ENCODE measurements at regions not wholly inside any gene's neighbourhood (a gene's known extent, or its start where the extent isn't known, plus 50 kb on each side); places are given as distances from the start of the nearest gene placed in this dataset.
"Not testable (repeated sequence)": the region's sequence is repeated elsewhere in the genome, so short reads cannot be mapped to it uniquely, and the experiment has no call there.

DNA sequence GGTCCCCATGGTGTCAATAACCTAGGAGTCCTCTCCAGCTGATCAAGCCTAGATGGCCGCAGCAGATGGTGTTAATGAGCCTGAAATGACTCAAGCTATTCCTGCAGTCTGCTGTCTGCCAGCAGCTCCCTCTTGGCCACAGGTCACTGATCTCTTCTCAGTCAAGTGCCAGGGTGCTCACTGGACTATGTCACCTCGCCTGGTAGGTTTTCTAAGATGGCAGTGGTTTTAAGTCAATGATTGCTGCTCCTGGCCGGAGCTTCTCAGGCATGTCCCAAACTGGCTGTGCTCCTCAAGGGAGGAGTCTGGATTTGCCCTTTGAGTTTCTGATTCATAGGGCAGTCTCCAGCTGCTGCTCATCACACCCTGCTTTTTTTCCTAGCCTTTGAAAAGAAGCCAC lies 58.6 kb upstream of the SHISA6 start:
- DNase-seq (ENCODE audit: low read depth in 2 of 2): no peak

DNA sequence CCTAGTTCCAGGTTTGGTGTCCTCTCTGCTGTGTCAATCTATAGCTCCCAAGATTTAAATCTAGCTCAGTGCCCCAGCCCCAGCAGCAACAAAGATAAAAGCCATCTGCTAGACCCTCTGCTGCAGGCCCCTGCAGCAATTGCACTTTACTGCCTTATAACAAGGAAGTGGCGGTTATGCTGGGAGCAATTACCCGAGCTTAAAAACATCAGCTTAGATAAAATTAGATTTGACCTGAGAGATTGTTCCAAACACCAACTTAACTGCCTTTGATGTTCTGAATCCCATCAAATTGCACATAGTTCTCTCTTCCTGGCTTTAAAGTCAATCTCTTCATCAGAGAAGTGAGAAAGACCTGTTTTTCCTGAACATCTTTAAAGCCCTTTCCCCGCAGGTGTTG lies 62.4 kb upstream of the SHISA6 start:
- no peak for DNase-seq (ENCODE audit: low read depth in 2 of 2)

DNA sequence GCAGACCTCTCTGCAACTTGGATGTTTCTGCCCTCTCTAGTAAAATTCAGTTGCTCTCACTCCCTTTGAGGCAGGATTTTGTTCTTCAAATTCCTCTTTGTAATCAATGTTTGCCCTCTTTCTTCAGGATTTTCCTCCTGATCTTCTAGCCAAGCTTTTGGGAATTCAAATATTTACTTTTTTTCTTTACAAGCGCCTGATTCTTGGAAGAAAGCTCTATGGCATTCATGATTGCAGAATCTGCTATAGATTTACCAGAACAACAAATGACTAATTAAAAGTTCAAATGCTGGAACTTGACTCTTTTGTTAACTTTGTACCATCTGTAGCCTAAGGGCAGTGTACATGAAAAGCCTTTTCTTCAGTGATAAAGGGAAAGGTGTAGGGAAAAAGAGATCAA lies 63.7 kb upstream of the SHISA6 start:
- no peak for DNase-seq (ENCODE audit: low read depth in 2 of 2)

DNA sequence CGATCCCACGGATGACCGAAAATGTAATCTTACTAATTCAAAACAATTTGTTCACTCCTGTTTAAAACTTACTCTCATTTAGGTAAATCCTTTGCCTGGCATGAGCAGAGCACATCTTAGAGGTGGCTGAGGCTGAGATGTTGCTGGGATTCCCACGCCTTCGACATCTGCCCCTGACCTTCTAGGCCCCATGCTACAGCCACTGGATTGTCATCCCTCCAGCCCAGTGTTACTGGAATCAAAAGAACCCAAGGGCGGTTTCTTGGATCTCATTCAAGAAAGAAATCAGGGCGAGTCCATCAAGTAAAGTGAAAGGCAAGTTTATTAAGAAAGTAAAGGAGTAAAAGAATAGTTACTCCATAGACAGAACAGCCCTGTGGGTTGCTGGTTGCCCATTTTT lies 64.5 kb upstream of the SHISA6 start:
- no peak for DNase-seq (ENCODE audit: low read depth in 2 of 2)

DNA sequence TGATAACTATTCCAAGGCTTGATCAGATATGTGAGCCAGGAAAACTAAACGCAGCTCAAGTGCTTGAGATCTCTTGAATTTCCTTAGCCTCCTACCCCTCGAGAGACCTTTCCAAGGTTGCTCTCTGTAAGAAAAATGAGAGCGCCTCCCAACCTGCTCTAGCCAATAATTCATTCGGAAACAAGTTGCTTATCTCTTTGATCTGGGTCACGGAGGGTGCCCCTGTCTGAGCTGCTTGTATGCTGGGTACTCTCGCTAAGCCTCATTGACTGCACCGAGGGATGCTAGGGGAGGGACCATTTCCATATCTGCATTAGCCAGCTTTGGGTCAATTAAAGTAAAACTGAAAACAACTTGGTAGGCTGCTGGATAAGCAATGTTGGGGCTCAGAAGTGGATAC lies 70.1 kb upstream of the SHISA6 start:
- DNase-seq (ENCODE audit: low read depth in 2 of 2): no peak

DNA sequence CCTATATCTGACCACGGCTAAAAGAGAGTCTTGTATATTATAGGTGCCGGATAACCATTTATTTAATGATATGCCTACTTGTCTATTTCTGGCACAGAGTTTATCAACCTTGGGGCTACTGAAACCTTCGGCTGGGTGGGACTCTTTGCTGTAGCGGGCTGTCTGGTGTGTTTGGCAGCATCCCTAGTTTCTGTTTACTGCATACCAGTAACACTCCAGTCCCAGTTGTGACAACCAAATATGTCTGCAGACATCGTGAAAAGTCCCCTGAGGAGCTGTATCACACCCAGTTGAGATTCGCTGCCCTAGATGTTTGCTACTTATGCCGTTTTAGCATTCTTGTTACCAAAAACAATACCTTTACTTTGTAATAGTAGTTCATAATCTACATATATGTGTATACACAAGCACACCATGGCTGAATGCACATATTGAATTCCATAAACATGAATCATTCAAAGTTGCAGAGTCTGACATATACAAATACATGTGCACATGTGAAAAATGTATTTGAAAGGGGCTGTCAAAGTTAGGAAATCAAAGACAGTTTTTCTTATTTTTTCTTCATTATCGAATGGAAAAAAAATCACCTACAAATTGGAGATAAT lies 89.1 kb upstream of the SHISA6 start:
- no peak for DNase-seq (ENCODE audit: low read depth in 2 of 2)

DNA sequence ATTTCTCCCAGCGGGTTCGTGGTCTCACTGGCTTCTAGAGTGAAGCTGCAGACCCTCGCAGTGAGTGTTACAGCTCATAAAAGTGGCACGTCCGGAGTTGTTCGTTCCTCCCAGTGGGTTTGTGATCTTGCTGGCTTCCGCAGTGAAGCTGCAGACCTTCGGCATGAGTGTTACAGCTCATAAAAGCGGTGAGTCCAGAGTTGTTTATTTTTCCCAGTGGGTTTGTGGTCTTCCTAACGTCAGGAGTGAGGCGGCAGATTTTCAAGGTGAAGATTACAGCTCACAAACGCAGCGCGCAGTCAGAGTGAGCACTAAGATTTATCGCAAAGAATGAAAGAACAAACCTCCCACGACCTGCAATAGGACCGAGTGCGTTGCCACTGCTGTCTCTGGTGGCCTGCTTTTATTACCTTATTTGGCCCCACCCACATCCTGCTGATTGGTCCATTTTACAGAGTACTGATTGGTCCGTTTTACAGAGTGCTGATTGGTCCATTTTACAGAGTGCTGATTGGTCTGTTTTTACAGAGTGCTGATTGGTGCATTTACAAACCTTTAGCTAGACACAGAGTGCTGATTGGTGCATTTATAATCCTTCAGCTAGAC lies 90.0 kb upstream of the SHISA6 start:
- DNase-seq (ENCODE audit: low read depth in 2 of 2): not testable (repeated sequence)

DNA sequence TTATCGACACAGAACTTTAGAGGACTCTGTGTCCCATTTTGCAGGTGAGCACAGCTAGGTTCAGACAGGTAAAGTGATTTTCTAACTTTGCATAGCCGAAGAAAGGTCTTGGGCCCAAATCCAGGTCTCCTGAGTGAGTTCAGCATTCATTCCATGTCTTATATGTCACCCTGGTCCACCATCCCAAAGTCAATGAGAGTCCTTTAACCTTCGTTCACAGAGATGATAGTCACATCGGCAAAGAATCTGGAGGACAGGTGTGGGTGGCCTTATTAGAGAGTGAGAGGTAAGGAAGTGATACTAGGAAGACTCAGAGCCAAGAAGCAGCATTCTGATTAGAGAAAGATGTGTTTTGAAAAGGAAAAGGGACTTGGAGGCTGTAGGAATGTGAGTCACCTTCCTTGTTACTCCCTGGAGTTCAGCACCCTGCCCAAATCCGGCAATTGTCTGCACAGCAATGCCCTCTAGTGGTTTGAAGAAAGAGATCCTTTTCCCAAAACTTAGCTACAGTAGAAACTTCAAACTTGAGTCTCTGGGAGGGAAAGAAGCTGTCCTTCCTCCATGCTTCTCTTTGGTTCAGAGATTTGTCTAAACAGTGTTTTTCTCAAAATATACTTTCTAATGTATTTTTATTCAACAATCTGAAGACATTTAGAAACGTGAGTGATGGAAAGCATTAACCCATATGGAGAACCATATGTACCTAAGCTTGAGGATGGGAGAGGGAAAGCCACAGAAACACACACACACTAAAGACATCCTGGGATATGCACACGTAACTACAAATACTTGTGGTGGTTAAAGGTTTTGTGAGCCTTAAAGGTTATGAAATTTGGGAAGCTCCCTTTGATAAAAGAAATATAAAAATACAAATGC lies 96.4 kb upstream of the SHISA6 start:
- peak in 1 of 2 donors; percentile 1 for DNase-seq (ENCODE audit: low read depth in 2 of 2)

DNA sequence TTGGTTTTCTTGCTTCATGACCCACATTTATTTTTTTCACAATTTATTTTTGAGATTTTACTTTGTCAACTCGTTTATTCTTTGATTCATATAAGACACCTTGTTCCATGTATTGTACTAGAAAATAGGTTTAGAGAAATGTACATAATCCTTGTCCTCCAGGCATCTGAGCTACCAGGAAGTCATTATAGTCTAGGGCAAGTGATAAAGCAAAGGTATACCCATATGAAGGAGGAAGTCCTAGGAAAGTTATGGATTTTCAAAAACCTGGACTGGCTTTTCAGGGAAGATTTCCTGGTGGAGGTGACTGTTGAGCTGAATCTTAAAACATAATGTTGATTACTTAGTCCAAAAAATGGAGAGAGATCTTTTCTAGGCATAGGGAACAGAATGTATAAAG lies 98.8 kb upstream of the SHISA6 start:
- DNase-seq (ENCODE audit: low read depth in 2 of 2): no peak

DNA sequence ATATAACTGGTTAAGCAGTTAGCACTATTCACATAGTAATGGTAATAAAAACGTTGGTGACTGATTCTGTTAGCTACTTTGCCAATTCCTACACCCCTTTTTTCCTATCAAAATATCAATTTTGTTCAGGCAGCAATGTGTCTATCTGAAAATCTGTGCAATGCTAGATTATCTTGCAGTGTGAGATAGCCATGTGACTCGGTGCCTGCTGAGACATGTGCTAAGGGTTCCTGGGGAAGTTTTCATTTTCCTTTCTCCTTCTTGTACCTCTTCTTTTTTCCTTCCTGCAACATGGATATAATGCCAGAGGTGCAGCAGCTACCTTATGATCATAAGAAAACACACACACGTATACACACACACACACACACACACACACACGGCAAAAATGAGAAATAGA lies 100.5 kb upstream of the SHISA6 start:
- no peak for DNase-seq (ENCODE audit: low read depth in 2 of 2)

DNA sequence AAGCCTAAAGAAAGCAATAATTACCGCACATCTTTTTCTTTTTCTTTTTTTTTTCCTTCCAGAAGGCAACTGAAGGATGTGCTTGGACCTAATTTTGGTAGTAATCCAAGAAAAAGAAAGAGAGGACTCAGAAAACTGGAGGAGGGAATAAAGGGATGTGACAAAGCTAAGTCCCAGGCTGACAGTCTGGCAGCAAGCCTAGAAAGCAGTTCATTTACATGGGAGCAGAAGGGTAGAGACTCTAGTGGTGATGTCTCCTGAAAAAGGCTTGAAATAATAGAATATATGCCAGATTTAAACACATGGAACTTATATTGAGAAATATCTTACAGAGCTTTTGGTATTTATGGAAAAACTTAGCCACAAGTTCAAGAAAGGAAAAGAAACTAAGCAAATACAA lies 101.0 kb upstream of the SHISA6 start:
- no peak for DNase-seq (ENCODE audit: low read depth in 2 of 2)

DNA sequence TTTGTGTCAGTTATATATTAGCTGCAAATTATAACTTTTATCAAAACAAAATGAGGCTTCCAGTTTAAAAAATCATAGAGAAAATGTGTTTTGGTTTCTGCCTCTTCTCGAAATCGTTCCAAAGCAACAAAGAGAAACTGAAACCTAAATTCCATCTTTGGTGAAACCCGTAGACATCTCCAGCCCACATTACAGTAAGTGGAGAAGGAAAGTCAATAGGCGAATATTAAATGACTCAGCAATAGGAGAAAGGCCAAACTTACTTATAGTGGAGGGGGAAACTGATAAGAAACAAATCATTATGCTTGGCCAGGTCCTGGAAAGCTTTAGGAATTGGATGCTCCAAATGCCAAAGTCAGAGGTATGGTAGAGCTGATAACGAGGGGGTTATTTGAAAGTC lies 103.0 kb upstream of the SHISA6 start:
- DNase-seq (ENCODE audit: low read depth in 2 of 2): no peak

DNA sequence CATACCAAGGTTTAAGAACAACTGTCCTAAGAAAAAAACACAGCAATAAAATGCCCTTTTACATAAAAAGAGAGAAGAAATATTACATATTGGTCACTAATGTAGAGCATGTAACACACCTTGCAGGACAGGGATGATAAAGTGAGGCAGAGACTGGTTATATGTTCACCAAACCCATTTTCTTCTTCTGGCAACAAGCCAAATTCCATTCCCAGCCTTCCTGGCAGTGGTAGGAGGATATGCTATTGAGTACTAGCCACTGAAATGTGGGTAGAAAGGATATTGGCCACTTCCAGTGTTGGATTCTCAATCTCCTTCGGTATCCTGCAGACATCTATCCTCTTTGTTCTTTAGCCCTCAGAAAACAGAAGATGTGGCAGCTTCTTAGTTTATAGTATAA lies 105.2 kb upstream of the SHISA6 start:
- no peak for DNase-seq (ENCODE audit: low read depth in 2 of 2)

DNA sequence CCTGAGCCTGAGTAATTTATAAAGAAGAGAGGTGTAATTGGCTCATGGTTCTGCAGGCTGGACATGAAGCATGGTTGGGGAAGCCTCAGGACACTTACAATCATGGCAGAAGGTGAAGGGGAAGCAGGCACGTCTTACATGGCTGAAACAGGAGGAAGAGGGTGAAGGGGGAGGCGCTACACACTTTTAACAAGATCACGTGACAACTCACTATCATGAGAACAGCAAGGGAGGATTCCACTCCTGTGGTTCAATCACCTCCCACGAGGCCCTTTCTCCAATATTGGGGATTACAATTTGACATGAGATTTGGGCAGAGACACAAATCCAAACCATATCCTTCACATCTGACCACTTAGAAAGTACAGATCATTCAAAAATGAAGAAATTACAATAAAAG lies 110.6 kb upstream of the SHISA6 start:
- no peak for DNase-seq (ENCODE audit: low read depth in 2 of 2)

DNA sequence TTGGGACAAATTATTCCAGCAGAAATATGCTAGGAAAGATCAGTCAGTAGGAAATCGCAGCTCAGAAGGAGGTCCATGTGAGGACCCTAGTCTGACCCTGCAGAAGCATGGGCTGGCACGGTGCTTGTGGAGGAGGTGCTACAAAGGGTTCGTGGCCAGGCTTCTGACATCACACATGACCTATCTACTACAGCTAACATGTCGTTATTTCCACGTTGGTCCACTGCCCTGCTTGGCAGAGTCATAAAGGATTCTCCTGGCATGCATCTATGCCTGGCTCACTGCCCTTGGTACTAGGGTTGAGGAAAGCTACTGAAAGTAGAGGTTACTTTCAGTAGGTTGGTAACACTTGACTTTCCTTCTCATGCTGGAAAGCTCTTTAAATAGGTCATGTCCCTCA lies 118.1 kb upstream of the SHISA6 start:
- DNase-seq (ENCODE audit: low read depth in 2 of 2): no peak

DNA sequence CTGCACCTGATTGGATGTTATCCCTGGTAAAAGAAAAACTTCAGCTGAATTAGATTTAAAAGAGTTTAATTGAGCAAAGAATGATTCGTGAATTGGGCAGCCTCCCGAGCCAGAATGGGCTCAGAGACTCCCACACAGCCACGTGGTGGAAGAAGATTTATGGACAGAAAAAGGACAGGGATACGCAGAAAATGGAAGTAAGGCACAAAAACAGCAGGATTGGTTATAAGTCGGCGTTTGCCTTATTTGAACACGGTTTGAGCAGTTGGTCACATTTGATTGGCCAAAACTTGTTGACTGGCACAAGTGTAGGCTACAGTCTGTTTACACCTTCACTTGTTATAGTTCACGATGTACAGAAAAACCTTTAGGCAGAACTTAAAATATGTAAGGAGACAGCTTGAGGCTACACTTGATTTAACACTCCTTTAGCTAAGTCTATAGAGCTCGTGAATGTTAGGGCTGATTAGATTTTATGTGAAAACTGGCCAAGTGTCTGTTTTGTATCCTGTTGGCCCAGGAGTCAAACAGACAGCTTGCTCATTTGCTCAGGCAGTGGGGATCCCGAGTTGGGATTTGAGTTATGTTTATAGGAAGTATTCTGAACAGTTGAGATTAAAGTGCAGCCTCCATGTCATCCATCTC lies 119.5 kb upstream of the SHISA6 start:
- no peak for DNase-seq (ENCODE audit: low read depth in 2 of 2)

DNA sequence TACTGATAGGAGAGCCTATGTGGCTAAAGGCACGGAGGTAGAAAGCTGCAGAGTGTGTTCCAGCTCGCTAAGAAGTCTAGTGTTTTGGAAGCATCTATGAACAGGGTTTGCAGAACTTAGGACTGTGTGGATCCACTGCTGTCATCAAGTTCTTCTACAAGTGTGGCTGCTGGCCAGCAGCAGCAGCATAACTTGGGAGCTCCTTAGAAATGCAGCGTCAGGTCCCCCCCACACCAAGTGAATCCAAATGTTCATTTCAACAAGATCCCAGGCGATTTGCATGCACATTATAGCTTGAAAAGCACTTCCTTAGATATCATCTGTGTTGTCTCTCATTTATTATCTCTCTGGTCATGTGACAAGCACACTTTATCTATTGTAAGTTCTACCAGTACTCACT lies 131.9 kb upstream of the SHISA6 start:
- DNase-seq (ENCODE audit: low read depth in 2 of 2): no peak

DNA sequence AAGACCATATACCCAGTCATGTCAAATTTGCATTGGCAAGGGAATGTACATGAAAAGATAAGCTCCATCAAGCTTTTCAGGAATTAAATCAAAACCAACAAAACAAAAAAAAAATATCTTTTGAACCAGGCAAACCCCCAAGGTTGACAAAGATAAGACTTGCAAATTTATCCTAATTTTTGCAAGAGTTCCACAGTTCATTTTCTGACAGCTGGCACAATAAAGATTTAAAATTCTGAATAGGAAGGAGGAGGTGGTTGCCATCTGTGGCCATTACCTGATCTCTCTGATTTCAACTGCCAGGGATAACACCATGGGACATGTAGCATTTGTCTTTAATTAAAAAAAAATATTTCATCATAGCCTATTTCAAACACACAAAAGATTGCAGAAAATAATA lies 135.9 kb upstream of the SHISA6 start:
- no peak for DNase-seq (ENCODE audit: low read depth in 2 of 2)

DNA sequence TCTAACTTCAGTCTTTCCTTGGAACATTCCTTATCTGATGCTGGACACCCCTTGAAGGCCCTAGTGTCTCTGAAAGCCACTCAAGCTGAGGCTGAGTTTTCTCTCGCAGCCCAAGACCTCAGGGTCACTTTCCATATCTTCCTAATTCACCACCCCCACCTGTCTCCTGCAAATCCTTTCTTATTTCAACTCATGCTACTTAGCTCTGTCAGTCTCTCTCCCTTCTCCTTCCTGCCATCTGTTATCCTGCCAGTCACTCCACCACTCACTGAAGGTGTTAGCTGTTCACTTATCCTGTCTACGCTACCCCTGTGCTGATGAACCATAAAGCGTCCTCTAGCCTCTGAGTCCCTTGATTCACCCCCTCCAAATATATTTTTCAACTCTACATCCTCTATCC lies 143.9 kb upstream of the SHISA6 start:
- no peak for DNase-seq (ENCODE audit: low read depth in 2 of 2)

DNA sequence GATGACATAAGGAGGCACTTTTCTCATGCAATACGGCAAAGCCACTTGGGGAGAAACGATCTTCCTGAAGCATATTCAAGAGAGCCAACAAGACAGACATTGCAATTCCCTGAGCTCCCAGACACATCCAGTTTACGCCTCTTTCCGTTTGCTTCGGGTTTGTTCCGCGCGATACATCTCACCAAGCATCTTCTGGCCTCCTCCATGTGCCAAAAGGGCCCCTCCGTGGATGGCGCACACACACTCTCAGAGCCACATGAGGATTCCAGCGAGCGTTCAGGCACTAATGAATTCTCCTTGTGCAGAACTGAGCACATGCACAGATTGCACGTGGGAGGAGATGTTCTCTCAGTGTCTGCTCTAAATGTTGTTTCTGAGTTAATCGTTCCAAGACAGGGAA lies 146.7 kb upstream of the SHISA6 start:
- no peak for DNase-seq (ENCODE audit: low read depth in 2 of 2)

DNA sequence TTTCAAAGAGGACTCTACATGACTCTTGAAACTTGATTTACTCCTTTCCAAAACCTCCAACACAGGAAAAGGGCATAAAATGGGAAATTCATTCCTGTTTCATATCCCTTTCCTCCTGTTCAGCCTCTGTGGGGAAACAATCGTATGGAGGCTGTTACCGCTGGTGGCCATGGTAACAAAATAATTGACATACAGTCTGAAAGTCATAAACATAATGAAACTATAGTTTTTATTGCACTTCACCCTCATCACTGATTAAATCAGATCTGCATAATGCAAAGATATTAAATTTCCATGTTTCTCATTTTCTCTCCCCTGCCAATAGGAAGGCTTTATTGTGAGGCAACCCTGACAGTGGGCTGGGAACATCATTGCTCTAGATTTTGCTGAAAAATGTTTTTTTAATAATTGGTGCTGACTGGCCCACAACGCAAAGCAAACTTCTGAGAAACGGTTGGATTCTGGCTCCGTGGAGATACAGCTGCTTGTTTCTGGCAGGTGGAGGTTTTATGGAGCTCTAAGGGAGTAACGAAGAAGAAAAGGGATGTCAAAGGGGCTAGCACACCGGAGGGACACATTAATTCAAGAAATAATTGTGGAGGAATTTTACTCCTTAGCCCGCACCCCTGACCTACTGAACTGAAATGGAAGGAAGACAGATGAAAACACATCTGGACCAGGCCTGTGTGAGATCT lies 154.2 kb upstream of the SHISA6 start:
- no peak for DNase-seq (ENCODE audit: low read depth in 2 of 2)

DNA sequence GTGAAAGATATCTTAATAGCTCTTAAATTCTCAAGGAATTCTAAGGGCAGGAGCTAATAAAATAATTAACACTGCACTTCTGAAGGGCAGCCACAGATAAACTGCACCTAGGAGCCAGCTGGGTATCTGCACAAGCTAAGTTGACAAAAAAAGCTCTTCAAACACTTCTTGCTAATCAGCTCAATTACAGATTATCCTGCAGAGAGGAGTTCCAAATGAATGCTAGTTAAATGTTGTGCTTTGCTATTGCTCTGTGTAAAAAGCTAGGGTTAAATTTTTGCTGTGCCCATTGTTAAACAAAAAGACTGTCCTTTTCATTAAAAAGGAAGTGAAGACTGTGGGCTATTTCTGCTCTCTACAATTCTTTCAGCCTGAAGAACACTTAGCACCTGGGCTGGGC lies 158.5 kb upstream of the SHISA6 start:
- no peak for DNase-seq (ENCODE audit: low read depth in 2 of 2)
